Testis (tissue), 2 donors: ENCODE measurements at regions not wholly inside any gene's neighbourhood (a gene's known extent, or its start where the extent isn't known, plus 50 kb on each side); places are given as distances from the start of the nearest gene placed in this dataset.

Source experiments
- CTCF ChIP-seq, 3 experiments: fragments of 450-650 bp in 2 of 3; fragments of 200-600 bp in 1 of 3; sonication (generic) in 1 of 3; IDR thresholded peaks; one replicate each; pipeline ENCODE4 v1.5.1; 2016 to 2019; ENCODE audit warnings: antibody characterized with exemption in 3 of 3, mild to moderate bottlenecking in 2 of 3, moderate library complexity in 1 of 3
- POLR2A ChIP-seq: fragments of 450-650 bp; IDR thresholded peaks from one replicate; pipeline ENCODE4 v1.6.1; 2017; ENCODE audit warnings: antibody characterized with exemption, mild to moderate bottlenecking, moderate library complexity

DNA sequence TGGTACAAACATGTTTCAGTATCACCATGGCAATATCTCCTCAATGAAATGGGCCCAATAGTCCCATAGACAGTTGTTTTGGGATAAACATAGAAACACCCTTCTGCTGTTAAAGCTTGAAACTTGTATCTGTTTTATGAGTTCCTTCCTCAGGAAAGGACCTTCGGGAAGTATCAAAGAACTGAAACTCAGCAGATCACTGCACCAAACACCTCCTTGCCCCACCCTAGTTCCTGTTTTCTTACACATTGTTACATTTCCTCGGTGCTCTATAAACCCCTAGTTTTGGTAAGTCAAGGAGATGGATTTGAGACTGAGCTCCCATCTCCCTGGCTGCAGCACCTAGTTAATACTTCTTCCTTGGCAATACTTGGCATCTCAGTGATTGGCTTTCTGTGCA, 73.8 kb upstream of the ECI2 start:
- TF ChIP-seq CTCF (IDR thresholded peaks at IDR 0.05) (no peak), POLR2A (no peak)
